Uterus (tissue), 2 donors: ENCODE measurements at regions not wholly inside any gene's neighbourhood (a gene's known extent, or its start where the extent isn't known, plus 50 kb on each side); places are given as distances from the start of the nearest gene placed in this dataset.

Source experiments
- CTCF ChIP-seq, 4 experiments: fragments of 200-600 bp in 2 of 4; fragments of 450-650 bp in 2 of 4; sonication (generic) in 2 of 4; IDR thresholded peaks; one replicate each; pipeline ENCODE4 v1.5.1; 2016 to 2019; ENCODE audit warnings: antibody characterized with exemption in 4 of 4, mild to moderate bottlenecking in 2 of 4, moderate library complexity in 1 of 4
- POLR2A ChIP-seq, 2 donors: fragments of 450-650 bp; IDR thresholded peaks; one replicate each; pipeline ENCODE4 v1.6.1; 2016; ENCODE audit warnings: antibody characterized with exemption in 2 of 2, mild to moderate bottlenecking in 1 of 2, moderate library complexity in 1 of 2

DNA sequence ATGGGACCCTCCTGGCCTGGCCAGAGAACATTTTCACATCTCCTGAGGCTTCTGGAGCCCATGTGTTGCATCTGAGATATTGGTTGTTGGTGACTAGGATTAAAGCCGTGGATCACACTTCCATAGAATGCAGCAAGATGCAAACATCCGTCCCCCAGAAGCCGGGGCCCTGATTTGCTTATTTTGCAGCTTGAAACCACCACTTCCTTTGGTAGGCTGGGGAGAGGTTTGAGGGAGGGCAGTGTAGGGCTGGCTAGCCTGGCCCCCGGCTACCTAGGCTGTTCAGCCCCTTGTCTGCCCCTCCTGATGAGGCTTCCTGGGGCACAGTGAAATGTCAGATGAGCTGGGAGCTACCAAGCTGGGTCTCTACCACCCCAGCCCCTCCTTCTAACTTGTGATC is 209.7 kb upstream of the PWP1 start:
- TF ChIP-seq CTCF (IDR thresholded peaks at IDR 0.05) (no peak), POLR2A (IDR thresholded peaks at IDR 0.05) (no peak)
